ENCODE measurements at regions not wholly inside any gene's neighbourhood (a gene's known extent, or its start where the extent isn't known, plus 50 kb on each side); places are given as distances from the start of the nearest gene placed in this dataset.

DNA sequence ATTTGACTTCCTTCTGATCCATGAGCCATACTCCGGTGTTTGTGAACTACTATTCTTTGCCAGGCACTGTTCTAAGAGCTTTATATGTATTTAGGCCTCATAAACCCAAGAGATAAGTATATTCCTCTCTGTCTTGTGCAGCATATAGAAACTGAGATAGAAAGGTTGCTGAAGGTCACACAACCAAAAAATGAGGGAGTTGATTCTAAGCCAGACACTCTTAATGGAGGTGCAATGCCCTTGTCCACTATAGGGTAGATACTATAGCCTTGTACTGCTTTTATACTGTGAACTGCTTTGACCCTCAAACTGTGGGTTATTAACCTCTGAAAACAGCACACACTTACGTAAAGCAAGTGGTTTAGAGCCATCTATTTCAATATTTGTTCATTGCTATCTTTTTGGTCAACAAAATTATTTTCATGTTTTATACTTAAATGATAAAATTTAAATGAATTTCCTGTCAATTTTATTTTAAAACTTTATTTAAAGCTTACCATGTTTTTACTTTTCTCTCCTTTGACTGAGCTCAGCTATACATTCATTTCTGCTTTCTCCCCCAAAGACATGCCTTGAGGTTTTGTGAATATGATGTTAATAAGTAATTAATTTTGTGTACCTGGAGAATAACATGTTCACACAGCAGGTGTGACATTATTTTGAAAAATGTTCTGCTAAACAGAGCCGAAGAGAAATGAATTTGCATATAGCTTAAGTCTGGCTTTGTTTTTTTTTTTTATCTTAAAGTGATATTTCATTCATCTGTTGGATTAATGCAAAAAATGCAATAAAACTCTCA, 687.3 kb downstream of the DNAJB9 start:
- TF ChIP-seq EZH2phosphoT487 (IDR thresholded peaks at IDR 0.05; ENCODE audit: borderline replicate concordance, low read length): no peak
- TF ChIP-seq, protein P1, sequence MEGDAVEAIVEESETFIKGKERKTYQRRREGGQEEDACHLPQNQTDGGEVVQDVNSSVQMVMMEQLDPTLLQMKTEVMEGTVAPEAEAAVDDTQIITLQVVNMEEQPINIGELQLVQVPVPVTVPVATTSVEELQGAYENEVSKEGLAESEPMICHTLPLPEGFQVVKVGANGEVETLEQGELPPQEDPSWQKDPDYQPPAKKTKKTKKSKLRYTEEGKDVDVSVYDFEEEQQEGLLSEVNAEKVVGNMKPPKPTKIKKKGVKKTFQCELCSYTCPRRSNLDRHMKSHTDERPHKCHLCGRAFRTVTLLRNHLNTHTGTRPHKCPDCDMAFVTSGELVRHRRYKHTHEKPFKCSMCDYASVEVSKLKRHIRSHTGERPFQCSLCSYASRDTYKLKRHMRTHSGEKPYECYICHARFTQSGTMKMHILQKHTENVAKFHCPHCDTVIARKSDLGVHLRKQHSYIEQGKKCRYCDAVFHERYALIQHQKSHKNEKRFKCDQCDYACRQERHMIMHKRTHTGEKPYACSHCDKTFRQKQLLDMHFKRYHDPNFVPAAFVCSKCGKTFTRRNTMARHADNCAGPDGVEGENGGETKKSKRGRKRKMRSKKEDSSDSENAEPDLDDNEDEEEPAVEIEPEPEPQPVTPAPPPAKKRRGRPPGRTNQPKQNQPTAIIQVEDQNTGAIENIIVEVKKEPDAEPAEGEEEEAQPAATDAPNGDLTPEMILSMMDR (IDR thresholded peaks at IDR 0.05; ENCODE audit: low read depth, low read length, poor library complexity, severe bottlenecking): no peak
